GM12878 (cell line): ENCODE measurements at regions not wholly inside any gene's neighbourhood (a gene's known extent, or its start where the extent isn't known, plus 50 kb on each side); places are given as distances from the start of the nearest gene placed in this dataset.

Experiments used
- ATAC-seq: fragments of 200-7000 bp; cut with Tn5 transposase; 3 replicates; pipeline ENCODE4 v1.9.1; 2020; ENCODE audit warnings: mild to moderate bottlenecking, moderate library complexity
- BruUV-seq: library from RNA; stranded (reverse); fragments of 400-500 nt; replicated peaks from 2 replicates; lab custom pipeline; 2021; lab: Mats Ljungman, UMichigan
- CTCF ChIA-PET: fragments of 300-600 bp; sonication (Branson Sonifier 250); formaldehyde crosslinking; extraction: SDS; loops from one replicate; lab custom pipeline; 2021; ENCODE audit warnings: inconsistent platforms; lab: Yijun Ruan, JAX
- POLR2A ChIA-PET: fragments of 350-600 bp; formaldehyde crosslinking; extraction: SDS; loops from one replicate; lab custom pipeline; 2021; ENCODE audit warnings: inconsistent platforms; lab: Charles Lee
- RAD21 ChIA-PET: fragments of 300-600 bp; sonication (Branson Sonifier 250); formaldehyde crosslinking; loops from one replicate; lab custom pipeline; 2023; ENCODE audit warnings: antibody characterized with exemption; ENCODE audit not compliant: unreplicated experiment; lab: Charles Lee
- SMC1A ChIA-PET: fragments of 300-600 bp; sonication (Branson Sonifier 250); formaldehyde crosslinking; loops from one replicate; lab custom pipeline; 2023; ENCODE audit not compliant: unreplicated experiment, uncharacterized antibody; lab: Charles Lee
- DNase-seq: peaks from one replicate; pipeline ENCODE4 v3.0.0-alpha.2; 2011; ENCODE audit warnings: low read depth, low spot score
- FAIRE-seq: peaks from 3 replicates; lab custom pipeline; 2011; peaks lifted over from hg19 to GRCh38; lab: Jason Lieb, UNC
- H2AFZ ChIP-seq: 2 replicates; pipeline ENCODE4 v1.6.0; 2011; ENCODE audit warnings: low read depth, low read length, control low read depth; ENCODE audit not compliant: control insufficient read depth
- H3K27ac ChIP-seq: 2 replicates; pipeline ENCODE4 v1.5.1; 2011; ENCODE audit warnings: control low read depth; ENCODE audit not compliant: control insufficient read depth, insufficient read depth
- H3K27me3 ChIP-seq, 2 experiments: replicated peaks in 1 of 2; 2 replicates each; pipeline versions ENCODE4 v1.6.0 to v1.6.1; 2011; ENCODE audit warnings: low read length in 1 of 2; ENCODE audit not compliant: control insufficient read depth in 2 of 2, insufficient read depth in 2 of 2
- H3K36me3 ChIP-seq, 2 experiments: 2 replicates each; pipeline ENCODE4 v1.5.1; 2011; ENCODE audit warnings: low read length in 1 of 2; ENCODE audit not compliant: control insufficient read depth in 2 of 2, insufficient read depth in 2 of 2
- H3K4me1 ChIP-seq: 2 replicates; pipeline ENCODE4 v1.6.1; 2011; ENCODE audit warnings: mild to moderate bottlenecking, low read length, moderate library complexity, mixed read lengths; ENCODE audit not compliant: control insufficient read depth, insufficient read depth
- H3K4me2 ChIP-seq: 2 replicates; pipeline ENCODE4 v1.6.0; 2011; ENCODE audit warnings: control low read depth; ENCODE audit not compliant: control insufficient read depth, insufficient read depth
- H3K4me3 ChIP-seq: fragments of 200-600 bp; sonication (generic); 2 replicates; pipeline ENCODE4 v1.5.1; 2016
- H3K79me2 ChIP-seq: 2 replicates; pipeline ENCODE4 v1.6.0; 2011; ENCODE audit warnings: low read length; ENCODE audit not compliant: control insufficient read depth, insufficient read depth
- H3K9ac ChIP-seq: 2 replicates; pipeline ENCODE4 v1.8.0; 2011; ENCODE audit warnings: low read length, control low read depth, mixed read lengths; ENCODE audit not compliant: control insufficient read depth, insufficient read depth
- H3K9me3 ChIP-seq: replicated peaks from 3 replicates; pipeline ENCODE4 v1.5.1; 2011; ENCODE audit warnings: mild to moderate bottlenecking, low read length; ENCODE audit not compliant: control insufficient read depth, insufficient read depth
- H4K20me1 ChIP-seq: 2 replicates; pipeline ENCODE4 v1.6.0; 2011; ENCODE audit not compliant: control insufficient read depth, insufficient read depth
- EP300 ChIP-seq, 2 experiments: fragments of 150-350 bp in 1 of 2; IDR thresholded peaks; 2 replicates each; pipeline ENCODE4 v1.6.1; 2011 to 2012; ENCODE audit warnings: low read depth in 2 of 2, low read length in 2 of 2, borderline replicate concordance in 1 of 2, improper control_type of control experiment in 1 of 2, inconsistent platforms in 1 of 2; ENCODE audit not compliant: control insufficient read depth in 1 of 2
- HCFC1 ChIP-seq: fragments of 150-350 bp; IDR thresholded peaks from 2 replicates; pipeline ENCODE4 v1.6.1; 2014; ENCODE audit warnings: low read length
- KDM1A ChIP-seq: fragments of 200-600 bp; sonication (generic); IDR thresholded peaks from 2 replicates; pipeline ENCODE4 v1.6.1; 2016; ENCODE audit warnings: borderline replicate concordance
- NFYA ChIP-seq: IDR thresholded peaks from 2 replicates; pipeline ENCODE4 v1.6.1; 2011; ENCODE audit warnings: low read depth, mild to moderate bottlenecking, low read length, improper control_type of control experiment, borderline replicate concordance
- PML ChIP-seq: IDR thresholded peaks from 2 replicates; pipeline ENCODE4 v1.6.1; 2012; ENCODE audit warnings: low read length, inconsistent platforms
- RCOR1 ChIP-seq: conservative IDR thresholded peaks from 2 replicates; pipeline ENCODE4 v1.6.1; 2012; ENCODE audit warnings: low read depth, low read length, improper control_type of control experiment
- SMAD5 ChIP-seq: IDR thresholded peaks from 2 replicates; pipeline ENCODE4 v1.6.1; 2016; ENCODE audit warnings: antibody characterized with exemption, low read depth
- SMC3 ChIP-seq: IDR thresholded peaks from 2 replicates; pipeline ENCODE4 v1.6.1; 2011; ENCODE audit warnings: low read length, improper control_type of control experiment, borderline replicate concordance
- SPI1 ChIP-seq: IDR thresholded peaks from 2 replicates; pipeline ENCODE4 v1.6.1; 2011; ENCODE audit warnings: low read depth, mild to moderate bottlenecking, low read length, moderate library complexity, borderline replicate concordance; ENCODE audit not compliant: insufficient read depth
- ZSCAN29 ChIP-seq: fragments of 450-650 bp; IDR thresholded peaks from 2 replicates; pipeline ENCODE4 v1.6.1; 2017; ENCODE audit warnings: mild to moderate bottlenecking, moderate library complexity
- WGBS: methylation state at CpG from one replicate; pipeline ENCODE4 v1.1.6; 2016; ENCODE audit warnings: low lambda C conversion rate; ENCODE audit not compliant: insufficient replicate concordance, insufficient coverage; ENCODE audit errors: missing lambda C conversion rate; 5-methylcytosine and 5-hydroxymethylcytosine counted together
- in situ Hi-C: fragments of 300-500 bp; cut with MboI; formaldehyde crosslinking; loops from 9 replicates; pipeline ENCODE4 v1.14.3; 2018; ENCODE audit warnings: mixed read lengths
- intact Hi-C: fragments of 100-400 bp; cut with micrococcal nuclease; formaldehyde crosslinking; loops from one replicate; pipeline ENCODE4 v1.14.2; 2022; ENCODE audit not compliant: unreplicated experiment
- TF ChIP-seq, protein P1 (sequence below): IDR thresholded peaks from 2 replicates; pipeline ENCODE4 v1.6.1; 2012; ENCODE audit warnings: mild to moderate bottlenecking, low read depth, low read length
- TF ChIP-seq, protein P2 (sequence below): IDR thresholded peaks from 2 replicates; pipeline ENCODE4 v1.6.1; 2011; ENCODE audit warnings: low read depth, low read length, improper control_type of control experiment, borderline replicate concordance
- TF ChIP-seq, protein P3 (sequence below): IDR thresholded peaks from 2 replicates; pipeline ENCODE4 v1.6.1; 2012; ENCODE audit warnings: low read length, inconsistent platforms
- TF ChIP-seq, protein P4 (sequence below): IDR thresholded peaks from 2 replicates; pipeline ENCODE4 v1.6.1; 2011; ENCODE audit warnings: low read depth, mild to moderate bottlenecking, low read length, moderate library complexity, borderline replicate concordance; ENCODE audit errors: extremely low read depth

DNA sequence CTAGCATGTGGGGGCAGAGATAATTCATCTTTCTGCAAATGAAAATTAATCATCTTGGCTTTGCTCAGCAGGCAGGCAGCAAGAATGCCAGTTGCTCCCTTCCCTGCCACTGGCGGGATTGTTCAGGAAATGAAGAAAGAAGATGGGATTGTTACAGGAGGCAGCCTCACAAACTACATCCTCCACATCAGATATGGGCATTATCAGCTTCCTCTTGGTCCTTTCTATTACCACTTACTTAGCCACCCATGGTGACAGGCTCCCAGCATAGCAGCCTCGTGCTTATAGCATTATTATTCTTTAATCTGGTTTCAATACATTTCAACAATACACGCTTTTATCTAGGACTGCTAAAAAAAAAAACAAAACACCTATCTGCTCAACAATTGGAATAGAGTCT, 461.6 kb upstream of the ISX start (continued):
- TF ChIP-seq, protein P1, sequence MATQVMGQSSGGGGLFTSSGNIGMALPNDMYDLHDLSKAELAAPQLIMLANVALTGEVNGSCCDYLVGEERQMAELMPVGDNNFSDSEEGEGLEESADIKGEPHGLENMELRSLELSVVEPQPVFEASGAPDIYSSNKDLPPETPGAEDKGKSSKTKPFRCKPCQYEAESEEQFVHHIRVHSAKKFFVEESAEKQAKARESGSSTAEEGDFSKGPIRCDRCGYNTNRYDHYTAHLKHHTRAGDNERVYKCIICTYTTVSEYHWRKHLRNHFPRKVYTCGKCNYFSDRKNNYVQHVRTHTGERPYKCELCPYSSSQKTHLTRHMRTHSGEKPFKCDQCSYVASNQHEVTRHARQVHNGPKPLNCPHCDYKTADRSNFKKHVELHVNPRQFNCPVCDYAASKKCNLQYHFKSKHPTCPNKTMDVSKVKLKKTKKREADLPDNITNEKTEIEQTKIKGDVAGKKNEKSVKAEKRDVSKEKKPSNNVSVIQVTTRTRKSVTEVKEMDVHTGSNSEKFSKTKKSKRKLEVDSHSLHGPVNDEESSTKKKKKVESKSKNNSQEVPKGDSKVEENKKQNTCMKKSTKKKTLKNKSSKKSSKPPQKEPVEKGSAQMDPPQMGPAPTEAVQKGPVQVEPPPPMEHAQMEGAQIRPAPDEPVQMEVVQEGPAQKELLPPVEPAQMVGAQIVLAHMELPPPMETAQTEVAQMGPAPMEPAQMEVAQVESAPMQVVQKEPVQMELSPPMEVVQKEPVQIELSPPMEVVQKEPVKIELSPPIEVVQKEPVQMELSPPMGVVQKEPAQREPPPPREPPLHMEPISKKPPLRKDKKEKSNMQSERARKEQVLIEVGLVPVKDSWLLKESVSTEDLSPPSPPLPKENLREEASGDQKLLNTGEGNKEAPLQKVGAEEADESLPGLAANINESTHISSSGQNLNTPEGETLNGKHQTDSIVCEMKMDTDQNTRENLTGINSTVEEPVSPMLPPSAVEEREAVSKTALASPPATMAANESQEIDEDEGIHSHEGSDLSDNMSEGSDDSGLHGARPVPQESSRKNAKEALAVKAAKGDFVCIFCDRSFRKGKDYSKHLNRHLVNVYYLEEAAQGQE = no peak
- no peak for TF ChIP-seq SMAD5
- TF ChIP-seq, protein P2, sequence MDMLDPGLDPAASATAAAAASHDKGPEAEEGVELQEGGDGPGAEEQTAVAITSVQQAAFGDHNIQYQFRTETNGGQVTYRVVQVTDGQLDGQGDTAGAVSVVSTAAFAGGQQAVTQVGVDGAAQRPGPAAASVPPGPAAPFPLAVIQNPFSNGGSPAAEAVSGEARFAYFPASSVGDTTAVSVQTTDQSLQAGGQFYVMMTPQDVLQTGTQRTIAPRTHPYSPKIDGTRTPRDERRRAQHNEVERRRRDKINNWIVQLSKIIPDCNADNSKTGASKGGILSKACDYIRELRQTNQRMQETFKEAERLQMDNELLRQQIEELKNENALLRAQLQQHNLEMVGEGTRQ = no peak
- no peak for TF ChIP-seq EP300 (IDR thresholded peaks at IDR 0.05; ENCODE audit: borderline replicate concordance in 1 of 2, control insufficient read depth in 1 of 2, low read depth in 2 of 2, low read length in 2 of 2)

DNA sequence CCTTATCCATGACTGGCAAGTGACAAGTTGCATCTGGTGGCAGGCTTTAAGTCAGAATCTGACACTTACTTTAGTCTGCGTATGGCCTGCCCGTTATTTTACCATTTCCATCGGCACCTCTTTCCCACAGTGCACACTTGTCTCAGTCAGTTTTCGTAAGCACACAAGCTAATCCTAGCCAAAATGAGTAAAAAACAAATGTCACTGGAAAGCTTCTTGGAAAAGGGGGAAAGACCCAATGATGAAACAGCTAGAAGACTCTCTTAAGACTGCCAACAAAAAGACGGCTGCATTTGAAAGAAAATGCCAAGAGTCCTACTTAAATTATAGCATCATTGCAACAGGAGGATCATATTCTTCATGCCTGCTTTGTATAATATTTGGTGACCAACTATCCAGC, 457.9 kb upstream of the ISX start:
- ChIA-PET POLR2A (no interaction called here), RAD21 (no interaction called here), SMC1A (no interaction called here), CTCF (no interaction called here)
- Histone ChIP-seq H3K9me3 (no peaks in the 10 kb centered on the region), H3K4me3 (no peak overlapping the region), H2AFZ (no peak overlapping the region), H3K79me2 (no peaks in the 10 kb centered on the region), H3K27ac (no peak overlapping the region), H4K20me1 (no peaks in the 10 kb centered on the region), H3K4me1 (no peaks in the 10 kb centered on the region), H3K4me2 (no peak overlapping the region), H3K36me3 (no peaks in the 10 kb centered on the region), H3K27me3 (no peaks in the 10 kb centered on the region), H3K9ac (no peak overlapping the region)
- DNase-seq (no peak), FAIRE-seq (no peak), ATAC-seq (no peak)
- 65% methylated on average over 5 of the region's 5 CpGs for WGBS
- intact Hi-C loops (no loop called here), in situ Hi-C loops (loop anchor here (10.0 kb wide), 1 partner anchor 97 kb away; no protein-coding TSS in a partner anchor)
- TF ChIP-seq SMC3 (no peak), HCFC1 (no peak), KDM1A (no peak), NFYA (no peak), RCOR1 (no peak), ZSCAN29 (no peak), SPI1 (no peak), PML (no peak)
- TF ChIP-seq, protein P3, sequence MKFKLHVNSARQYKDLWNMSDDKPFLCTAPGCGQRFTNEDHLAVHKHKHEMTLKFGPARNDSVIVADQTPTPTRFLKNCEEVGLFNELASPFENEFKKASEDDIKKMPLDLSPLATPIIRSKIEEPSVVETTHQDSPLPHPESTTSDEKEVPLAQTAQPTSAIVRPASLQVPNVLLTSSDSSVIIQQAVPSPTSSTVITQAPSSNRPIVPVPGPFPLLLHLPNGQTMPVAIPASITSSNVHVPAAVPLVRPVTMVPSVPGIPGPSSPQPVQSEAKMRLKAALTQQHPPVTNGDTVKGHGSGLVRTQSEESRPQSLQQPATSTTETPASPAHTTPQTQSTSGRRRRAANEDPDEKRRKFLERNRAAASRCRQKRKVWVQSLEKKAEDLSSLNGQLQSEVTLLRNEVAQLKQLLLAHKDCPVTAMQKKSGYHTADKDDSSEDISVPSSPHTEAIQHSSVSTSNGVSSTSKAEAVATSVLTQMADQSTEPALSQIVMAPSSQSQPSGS = no peak
- TF ChIP-seq, protein P4, sequence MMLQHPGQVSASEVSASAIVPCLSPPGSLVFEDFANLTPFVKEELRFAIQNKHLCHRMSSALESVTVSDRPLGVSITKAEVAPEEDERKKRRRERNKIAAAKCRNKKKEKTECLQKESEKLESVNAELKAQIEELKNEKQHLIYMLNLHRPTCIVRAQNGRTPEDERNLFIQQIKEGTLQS = no peak
- BruUV-seq = no TSS peak
